HG03571 (cell line): ENCODE measurements at regions not wholly inside any gene's neighbourhood (a gene's known extent, or its start where the extent isn't known, plus 50 kb on each side); places are given as distances from the start of the nearest gene placed in this dataset.

ENCODE experiments used
- ATAC-seq: cut with Tn5 transposase; IDR thresholded peaks from one replicate; pipeline ENCODE4 v1.9.1; 2021; ENCODE audit not compliant: unreplicated experiment

- no peak for ATAC-seq
Measured at GRCh38 chr5:155285706-155286105, 272.2 kb downstream of the KIF4B start.

- ATAC-seq: no peak
Measured at GRCh38 chr5:155290937-155291336, 277.4 kb downstream of the KIF4B start.

GRCh38 chr5:155293605-155294178 lies 280.1 kb downstream of the KIF4B start:
- no peak for ATAC-seq

GRCh38 chr5:155295111-155295510 lies 281.6 kb downstream of the KIF4B start:
- no peak for ATAC-seq

- no peak for ATAC-seq
Measured at GRCh38 chr5:155299386-155300005, 285.9 kb downstream of the KIF4B start.

- no peak for ATAC-seq
Measured at GRCh38 chr5:155303120-155303519, 289.6 kb downstream of the KIF4B start.

GRCh38 chr5:155307229-155307628 lies 293.7 kb downstream of the KIF4B start:
- no peak for ATAC-seq

- no peak for ATAC-seq
Measured at GRCh38 chr5:155308289-155308688, 294.7 kb downstream of the KIF4B start.

GRCh38 chr5:155309021-155309746 lies 295.6 kb downstream of the KIF4B start:
- no peak for ATAC-seq

GRCh38 chr5:155311721-155312120 lies 298.2 kb downstream of the KIF4B start:
- no peak for ATAC-seq

GRCh38 chr5:155313518-155313917 lies 300.0 kb downstream of the KIF4B start:
- ATAC-seq: no peak

- ATAC-seq: no peak
Measured at GRCh38 chr5:155316070-155316714, 302.6 kb downstream of the KIF4B start.

- ATAC-seq: no peak
Measured at GRCh38 chr5:155332618-155333017, 319.1 kb downstream of the KIF4B start.

GRCh38 chr5:155342956-155343355 lies 329.4 kb downstream of the KIF4B start:
- ATAC-seq: no peak

- ATAC-seq: no peak
Measured at GRCh38 chr5:155343468-155343867, 329.9 kb downstream of the KIF4B start.

GRCh38 chr5:155353231-155353630 lies 339.7 kb downstream of the KIF4B start:
- no peak for ATAC-seq

GRCh38 chr5:155366096-155366495 lies 352.5 kb downstream of the KIF4B start:
- no peak for ATAC-seq

- ATAC-seq: no peak
Measured at GRCh38 chr5:155367841-155368240, 354.3 kb downstream of the KIF4B start.

GRCh38 chr5:155368490-155368889 lies 354.9 kb downstream of the KIF4B start:
- ATAC-seq: no peak

- no peak for ATAC-seq
Measured at GRCh38 chr5:155380480-155380879, 366.9 kb downstream of the KIF4B start.

GRCh38 chr5:155381654-155382053 lies 368.1 kb downstream of the KIF4B start:
- no peak for ATAC-seq

GRCh38 chr5:155389498-155389897 lies 375.9 kb downstream of the KIF4B start:
- ATAC-seq: no peak
